Nucleus accumbens (tissue), 56 donors: ENCODE measurements at regions not wholly inside any gene's neighbourhood (a gene's known extent, or its start where the extent isn't known, plus 50 kb on each side); places are given as distances from the start of the nearest gene placed in this dataset.
A peak's percentile ranks its signal among the peaks of the same experiment; 100 is the strongest.

Experiments used
- DNase-seq, 56 donors: peaks; one replicate each; lab custom pipeline; 2025; lab: John Stamatoyannopoulos, UW

DNA sequence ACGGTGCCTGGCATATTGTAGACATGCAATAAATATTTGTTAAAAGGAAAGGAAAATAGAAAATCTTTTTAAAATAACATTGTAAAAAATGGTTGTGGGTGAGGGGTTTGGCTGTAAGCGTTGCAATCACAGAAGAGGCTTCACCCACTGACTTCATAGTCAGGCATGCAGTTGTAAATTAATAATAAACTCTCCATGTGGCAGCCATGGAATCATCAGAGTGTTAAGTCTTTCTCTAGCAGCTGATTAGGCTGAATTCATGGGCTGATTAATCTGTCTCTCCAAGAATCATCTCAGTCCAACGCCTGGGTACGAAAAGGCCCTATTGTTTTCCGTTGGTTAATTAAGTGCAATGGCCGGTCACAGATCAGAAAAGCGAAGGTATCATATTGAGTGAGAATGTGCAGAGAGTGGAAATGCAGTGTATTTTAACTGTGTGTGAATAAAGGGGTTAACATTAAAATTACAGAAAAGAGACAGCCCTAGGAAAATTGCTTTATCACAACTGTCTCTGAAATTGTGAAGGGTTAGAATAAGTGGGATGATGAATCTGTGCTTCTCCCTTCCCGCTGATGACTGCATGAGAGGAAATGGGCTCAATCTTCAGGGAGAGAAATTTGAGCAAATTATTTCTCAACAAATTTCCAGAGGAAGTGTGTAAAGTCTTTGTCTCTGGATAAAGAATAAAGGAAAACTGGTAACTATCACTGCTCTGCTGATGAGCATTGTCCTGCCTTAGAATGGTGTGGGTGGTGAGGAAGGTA is 269.0 kb downstream of the FAM76B start:
- peak in 1 of 56 donors; percentile 20 for DNase-seq

DNA sequence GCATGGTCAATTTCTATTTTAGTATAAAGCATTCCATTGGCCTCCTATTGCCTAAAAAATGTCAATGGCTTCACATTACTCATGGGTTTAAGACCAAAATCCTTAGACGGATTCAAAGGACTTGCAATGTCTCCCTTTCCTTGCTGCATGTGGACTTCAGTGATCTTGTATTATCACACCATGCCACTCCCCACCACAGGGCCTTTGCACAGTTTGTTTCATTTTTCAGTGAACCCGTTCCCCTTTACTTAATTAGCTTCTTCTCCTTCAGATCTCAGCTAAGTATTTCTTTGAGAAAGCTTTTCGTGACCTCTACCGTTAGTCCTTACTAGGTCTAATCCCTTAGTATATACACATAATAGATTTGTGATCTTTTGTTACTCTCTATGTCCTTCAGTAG is 269.7 kb downstream of the FAM76B start:
- DNase-seq, result no peak

DNA sequence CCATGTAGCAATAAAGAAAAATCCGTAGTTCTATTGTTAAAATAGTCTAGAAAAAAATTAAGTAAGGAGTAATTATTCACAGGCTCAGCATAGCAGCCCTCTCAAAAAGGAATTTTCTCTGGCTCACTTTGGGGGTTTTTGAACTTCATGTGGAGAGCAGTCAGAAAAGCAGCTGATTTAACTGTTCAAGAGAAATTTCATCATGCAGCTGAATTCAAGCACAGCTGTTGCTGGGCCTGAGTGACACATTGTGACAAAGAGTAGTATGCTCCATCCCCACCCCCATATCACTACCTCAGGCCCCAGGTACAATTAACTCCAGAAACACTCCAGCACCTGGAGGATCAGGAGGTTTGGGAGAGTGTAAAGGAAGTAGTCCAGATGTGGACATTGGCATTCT is 272.1 kb downstream of the FAM76B start:
- peak in 1 of 56 donors; percentile 1 for DNase-seq

GRCh38 chr11:95516786-95517185 is 272.8 kb downstream of the FAM76B start:
- DNase-seq, result no peak

GRCh38 chr11:95516175-95516574 is 273.4 kb downstream of the FAM76B start:
- DNase-seq, result no peak

DNA sequence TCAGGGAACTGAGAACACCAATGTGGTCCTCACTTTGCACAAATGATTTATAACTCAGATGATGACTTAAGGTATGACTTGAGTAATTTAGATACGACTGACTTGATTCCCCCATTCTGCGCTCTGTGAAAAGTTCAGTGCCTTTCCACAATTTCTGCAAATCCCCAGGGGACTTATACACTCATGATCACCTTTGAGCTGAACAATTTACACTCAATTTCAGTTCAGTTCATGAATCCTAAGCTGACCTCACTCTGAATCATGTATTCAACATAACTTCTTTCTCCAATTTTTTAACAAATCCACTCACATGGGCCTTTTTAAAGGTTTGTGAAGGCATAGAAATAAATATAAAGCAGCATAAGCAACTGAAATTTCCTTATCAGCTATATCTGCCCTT is 274.2 kb downstream of the FAM76B start:
- no peak for DNase-seq

DNA sequence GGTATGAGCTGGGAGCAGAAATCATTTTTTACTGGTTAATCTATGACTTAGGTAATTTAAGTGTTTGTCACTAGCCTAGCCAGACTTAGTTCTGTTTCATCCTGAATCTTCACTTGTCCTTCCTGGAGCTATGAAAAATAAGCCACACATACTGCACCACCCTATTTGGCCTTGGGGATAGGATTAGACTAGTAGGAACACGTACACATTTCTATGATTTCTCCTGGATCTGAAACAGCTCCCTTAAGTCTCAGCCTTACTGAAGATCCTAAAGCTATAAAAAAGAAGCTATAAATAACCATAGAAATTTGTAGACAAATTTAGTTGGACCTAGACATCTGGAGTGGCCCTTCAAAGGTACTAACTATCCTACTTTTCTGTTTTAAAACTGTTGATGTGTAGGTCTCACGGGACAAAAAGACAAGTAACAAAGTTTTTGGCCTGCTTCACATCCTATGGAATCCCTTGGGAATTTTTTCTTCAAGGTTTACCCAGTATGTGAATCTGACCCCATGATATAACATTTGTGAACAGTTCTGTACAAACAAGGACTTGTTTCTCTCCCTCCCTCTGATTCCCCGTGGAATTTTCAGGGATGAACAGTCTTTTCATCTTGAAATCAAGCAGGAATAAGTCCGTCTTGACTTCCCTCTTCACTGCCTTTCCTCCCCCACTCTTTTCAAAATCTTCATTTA is 275.0 kb downstream of the FAM76B start:
- DNase-seq, result no peak

GRCh38 chr11:95512682-95513081 is 276.9 kb downstream of the FAM76B start:
- peak in 1 of 56 donors; percentile 0 for DNase-seq

DNA sequence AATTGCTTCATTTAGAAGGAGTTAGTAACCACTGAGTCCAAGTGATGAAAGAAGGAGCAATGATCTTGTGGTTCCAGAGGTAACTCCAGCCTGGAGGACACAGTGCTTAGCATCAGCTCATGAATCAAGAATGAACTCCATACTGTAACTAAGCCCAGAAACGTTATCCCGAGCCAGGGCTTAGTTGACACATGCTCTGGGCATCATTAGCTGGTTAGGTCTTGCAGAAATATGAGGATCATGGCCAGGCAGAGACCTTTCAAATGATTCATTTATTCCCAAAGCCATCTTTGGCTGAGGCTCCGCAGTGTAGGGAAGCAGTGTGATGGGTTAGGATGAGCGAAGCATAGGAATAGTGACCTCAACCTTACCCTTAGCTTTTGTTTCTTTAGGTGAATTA is 277.4 kb downstream of the FAM76B start:
- no peak for DNase-seq

GRCh38 chr11:95508219-95508890 is 277.4 kb upstream of the SESN3 start:
- DNase-seq, result no peak

DNA sequence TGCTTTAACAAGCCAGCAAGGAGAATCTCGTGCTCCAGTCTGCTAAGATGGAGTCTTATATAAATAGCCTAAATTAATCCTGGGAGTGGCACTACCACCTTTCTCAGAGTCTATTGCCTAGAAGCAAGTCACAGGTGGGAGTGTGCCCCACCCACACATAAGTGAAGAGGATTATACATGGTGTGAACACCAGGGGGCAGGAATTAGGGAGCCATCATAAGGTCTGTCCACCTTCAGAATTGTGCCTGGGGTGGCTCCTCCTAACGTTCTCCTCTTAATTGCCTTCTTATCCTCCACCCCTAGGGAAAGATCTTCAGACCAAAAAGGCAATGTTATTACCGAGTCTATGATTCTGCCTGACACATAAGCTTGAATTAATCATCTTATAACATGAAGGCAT is 276.8 kb upstream of the SESN3 start:
- DNase-seq, result no peak

- DNase-seq, result no peak
Observed at GRCh38 chr11:95506777-95507176, 275.8 kb upstream of the SESN3 start.

DNA sequence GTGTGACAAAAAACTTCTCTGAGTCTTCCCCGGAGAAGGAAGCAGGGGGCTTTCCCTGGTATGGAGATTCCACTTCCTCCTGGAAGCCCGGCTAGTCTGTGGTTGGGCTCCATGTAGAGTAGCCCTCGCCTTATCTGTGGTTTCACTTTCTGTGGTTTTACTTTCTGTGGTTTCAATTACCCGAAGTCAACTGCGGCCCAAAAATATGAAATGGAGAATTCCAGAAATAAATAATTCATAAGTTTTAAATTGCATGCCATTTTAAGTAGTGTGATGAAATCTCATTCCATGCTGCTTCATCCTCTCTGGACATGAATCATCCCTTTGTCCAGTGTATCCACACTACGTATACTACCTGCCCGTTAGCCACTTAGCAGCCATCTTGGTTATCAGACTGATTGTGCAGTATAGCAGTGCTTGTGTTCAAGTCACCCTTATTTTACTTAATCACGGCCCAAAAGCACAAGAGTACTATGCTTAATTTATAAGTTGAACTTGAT is 275.0 kb upstream of the SESN3 start:
- DNase-seq, result no peak

DNA sequence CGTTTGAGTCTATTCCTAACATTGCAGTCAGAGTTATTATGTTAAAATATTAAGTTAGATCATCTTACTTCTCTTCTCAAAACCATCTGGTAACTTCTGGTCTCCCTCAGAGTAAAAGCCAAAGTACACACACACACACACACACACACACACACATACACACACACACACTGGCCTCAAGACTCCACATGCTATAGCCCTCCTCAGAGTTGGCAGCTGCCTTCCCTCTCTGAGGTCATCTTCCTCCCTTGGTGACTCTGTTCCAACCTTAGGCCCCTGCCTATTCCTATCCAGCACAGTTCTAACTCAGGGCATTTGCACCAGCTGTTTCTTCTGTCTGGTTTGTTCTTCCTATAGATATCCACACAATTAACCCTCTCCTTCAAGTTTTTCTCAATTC is 272.0 kb upstream of the SESN3 start:
- no peak for DNase-seq

- DNase-seq, result no peak
Observed at GRCh38 chr11:95502522-95502921, 271.5 kb upstream of the SESN3 start.

GRCh38 chr11:95501761-95502266 is 270.8 kb upstream of the SESN3 start:
- DNase-seq, result no peak

GRCh38 chr11:95500466-95500865 is 269.5 kb upstream of the SESN3 start:
- no peak for DNase-seq

- DNase-seq, result no peak
Observed at GRCh38 chr11:95499516-95500135, 268.6 kb upstream of the SESN3 start.

DNA sequence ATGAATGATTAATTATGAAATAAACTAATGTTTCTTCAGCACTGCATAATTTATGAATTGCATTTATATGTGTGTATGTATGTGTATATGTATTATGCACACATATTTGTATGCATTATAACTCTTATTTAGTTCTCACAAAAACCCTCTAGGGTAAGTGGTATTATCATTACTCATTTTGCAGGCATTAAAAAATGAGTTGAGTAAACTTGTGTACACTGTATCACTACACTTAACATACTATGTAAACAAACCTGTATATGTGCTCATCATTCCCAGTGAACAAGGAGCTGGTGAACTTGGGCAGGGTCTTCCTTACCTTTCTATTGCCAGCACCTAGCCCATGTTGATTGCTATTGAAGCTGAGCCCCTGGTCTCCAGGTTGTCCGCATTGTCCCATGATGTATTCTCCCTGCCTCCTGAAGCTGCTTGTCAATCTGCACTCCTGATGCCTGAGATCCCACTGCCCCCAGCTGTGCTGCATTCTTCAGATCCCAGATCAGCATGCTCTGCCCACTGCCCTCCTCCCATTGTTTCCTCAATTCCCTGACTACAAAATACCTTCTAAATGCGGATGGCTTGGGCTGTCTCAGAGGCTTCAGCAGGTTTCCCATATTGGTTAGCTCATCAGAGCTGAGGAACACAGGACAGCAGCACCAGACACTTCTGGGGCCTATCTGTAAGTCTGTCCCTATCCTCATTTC is 267.9 kb upstream of the SESN3 start:
- no peak for DNase-seq

GRCh38 chr11:95496901-95497300 is 265.9 kb upstream of the SESN3 start:
- no peak for DNase-seq
